Left ventricle myocardium inferior (tissue), 1 donor: ENCODE measurements at regions not wholly inside any gene's neighbourhood (a gene's known extent, or its start where the extent isn't known, plus 50 kb on each side); places are given as distances from the start of the nearest gene placed in this dataset.
"Not testable (repeated sequence)": the region's sequence is repeated elsewhere in the genome, so short reads cannot be mapped to it uniquely, and the experiment has no call there.

Experiments used
- DNase-seq: peaks from one replicate; pipeline ENCODE4 v3.0.0-alpha.2; 2020
- H3K27ac ChIP-seq: fragments of 200-600 bp; replicated peaks from 2 replicates; pipeline ENCODE4 v1.8.0; 2021
- H3K27me3 ChIP-seq: fragments of 200-600 bp; 2 replicates; pipeline ENCODE4 v1.8.0; 2021; ENCODE audit warnings: low read depth
- H3K36me3 ChIP-seq: fragments of 200-600 bp; 2 replicates; pipeline ENCODE4 v1.8.0; 2021
- H3K4me1 ChIP-seq: fragments of 200-600 bp; 2 replicates; pipeline ENCODE4 v1.8.0; 2021
- H3K4me3 ChIP-seq: fragments of 200-600 bp; 2 replicates; pipeline ENCODE4 v1.8.0; 2021; ENCODE audit warnings: mild to moderate bottlenecking, moderate library complexity
- H3K9me3 ChIP-seq: fragments of 200-600 bp; replicated peaks from 2 replicates; pipeline ENCODE4 v1.8.0; 2021
- CTCF ChIP-seq: fragments of 200-600 bp; IDR thresholded peaks from 2 replicates; pipeline ENCODE4 v1.8.0; 2021; ENCODE audit warnings: antibody characterized with exemption, mild to moderate bottlenecking, borderline replicate concordance
- intact Hi-C: fragments of 100-400 bp; cut with micrococcal nuclease; formaldehyde crosslinking; loops from one replicate; pipeline ENCODE4 v1.11.0; 2022
- donor health status: DM: no; HTN: yes; CAD: no; lungs with severe emphysema.

- Histone ChIP-seq H3K9me3 (no peaks in the 10 kb centered on the region), H3K27ac (no peak overlapping the region), H3K36me3 (no peaks in the 10 kb centered on the region), H3K4me3 (no peak overlapping the region), H3K4me1 (no peaks in the 10 kb centered on the region), H3K27me3 (no peaks in the 10 kb centered on the region)
- intact Hi-C loops: no loop called here
- no peak for DNase-seq
- TF ChIP-seq CTCF: no peak
Measured at GRCh38 chr1:217982331-217983050, 302.6 kb upstream of the RRP15 start.

- no peak for DNase-seq
- intact Hi-C loops: no loop called here
- Histone ChIP-seq H3K27ac (no peak overlapping the region), H3K36me3 (no peaks in the 10 kb centered on the region), H3K4me1 (no peaks in the 10 kb centered on the region), H3K27me3 (no peaks in the 10 kb centered on the region), H3K9me3 (no peaks in the 10 kb centered on the region), H3K4me3 (no peak overlapping the region)
- no peak for TF ChIP-seq CTCF
Measured at GRCh38 chr1:217983051-217983375, 302.1 kb upstream of the RRP15 start.

GRCh38 chr1:217985641-217986040 lies 299.5 kb upstream of the RRP15 start:
- H3K9me3 ChIP-seq: no peaks in the 10 kb centered on the region
- no peaks in the 10 kb centered on the region for H3K4me1 ChIP-seq
- intact Hi-C loops: no loop called here
- TF ChIP-seq CTCF: no peak
- no peak for DNase-seq
- H3K27me3 ChIP-seq: no peaks in the 10 kb centered on the region
- no peaks in the 10 kb centered on the region for H3K36me3 ChIP-seq
- no peak overlapping the region for H3K27ac ChIP-seq
- no peak overlapping the region for H3K4me3 ChIP-seq

- intact Hi-C loops: no loop called here
Measured at GRCh38 chr1:217989510-217989909, 295.6 kb upstream of the RRP15 start.

GRCh38 chr1:217993439-217993838 lies 291.7 kb upstream of the RRP15 start:
- TF ChIP-seq CTCF: no peak
- intact Hi-C loops: no loop called here
- H3K4me3 ChIP-seq: no peak overlapping the region

More at GRCh38 chr1:217989510-217989909, 295.6 kb upstream of the RRP15 start:
- H3K9me3 ChIP-seq: no peaks in the 10 kb centered on the region
- no peak overlapping the region for H3K4me3 ChIP-seq
- DNase-seq: no peak
- H3K36me3 ChIP-seq: no peaks in the 10 kb centered on the region
- no peak overlapping the region for H3K27ac ChIP-seq
- no peak for TF ChIP-seq CTCF
- H3K4me1 ChIP-seq: no peaks in the 10 kb centered on the region
- H3K27me3 ChIP-seq: no peaks in the 10 kb centered on the region

GRCh38 chr1:218008296-218008695 lies 276.8 kb upstream of the RRP15 start:
- H3K4me1 ChIP-seq, H3K4me3 ChIP-seq, H3K27ac ChIP-seq, H3K27me3 ChIP-seq, intact Hi-C loops, H3K36me3 ChIP-seq, DNase-seq, H3K9me3 ChIP-seq: not testable (repeated sequence)

More at GRCh38 chr1:217993439-217993838, 291.7 kb upstream of the RRP15 start:
- H3K27ac ChIP-seq: no peak overlapping the region
- no peak for DNase-seq
- H3K36me3 ChIP-seq: no peaks in the 10 kb centered on the region
- no peaks in the 10 kb centered on the region for H3K27me3 ChIP-seq
- H3K9me3 ChIP-seq: no peaks in the 10 kb centered on the region
- H3K4me1 ChIP-seq: no peaks in the 10 kb centered on the region

GRCh38 chr1:218015106-218015505 lies 270.0 kb upstream of the RRP15 start:
- H3K4me1 ChIP-seq, H3K9me3 ChIP-seq, H3K27ac ChIP-seq, H3K36me3 ChIP-seq, DNase-seq, H3K4me3 ChIP-seq, H3K27me3 ChIP-seq, intact Hi-C loops: not testable (repeated sequence)
